A549 (cell line): ENCODE measurements at regions not wholly inside any gene's neighbourhood (a gene's known extent, or its start where the extent isn't known, plus 50 kb on each side); places are given as distances from the start of the nearest gene placed in this dataset.

ENCODE experiments used
- ATAC-seq, 2 experiments: fragments of 200-7000 bp in 1 of 2; fragments of >200 bp in 1 of 2; cut with Nextera tagmentation in 1 of 2; cut with Tn5 transposase in 1 of 2; 3 replicates each; pipeline versions ENCODE4 v1.8.0 to v1.9.1; 2018 to 2020; ENCODE audit warnings: mild to moderate bottlenecking in 1 of 2, moderate library complexity in 1 of 2
- CTCF ChIA-PET: fragments of 300-600 bp; sonication (Branson Sonifier 250); formaldehyde crosslinking; extraction: SDS; loops from one replicate; lab custom pipeline; 2021; ENCODE audit warnings: antibody characterized with exemption, inconsistent platforms; lab: Yijun Ruan, JAX
- POLR2A ChIA-PET: fragments of 350-600 bp; formaldehyde crosslinking; extraction: SDS; loops from one replicate; lab custom pipeline; 2021; ENCODE audit warnings: antibody characterized with exemption, inconsistent platforms; lab: Yijun Ruan, JAX
- DNase-seq, 2 experiments: peaks; one replicate each; pipeline versions ENCODE4 v3.0.0 to v3.0.0-alpha.2; 2011 to 2016; ENCODE audit warnings: low read depth in 1 of 2, low spot score in 1 of 2
- FAIRE-seq: peaks from 2 replicates; lab custom pipeline; 2011; peaks lifted over from hg19 to GRCh38; lab: Jason Lieb, UNC
- H3K27ac ChIP-seq, 2 experiments: fragments of >200 bp; sonication (Bioruptor Twin); formaldehyde crosslinking; 3 replicates each; pipeline ENCODE4 v1.5.1; 2016 to 2017
- H3K4me1 ChIP-seq: fragments of >200 bp; sonication (Bioruptor Twin); formaldehyde crosslinking; 3 replicates; pipeline ENCODE4 v1.6.1; 2016
- H3K4me2 ChIP-seq: fragments of >200 bp; sonication (Bioruptor Twin); formaldehyde crosslinking; 3 replicates; pipeline ENCODE4 v1.6.1; 2016
- H3K4me3 ChIP-seq: fragments of >200 bp; sonication (Bioruptor Twin); formaldehyde crosslinking; 3 replicates; pipeline ENCODE4 v1.5.1; 2016
- H3K9me3 ChIP-seq: fragments of >200 bp; sonication (Bioruptor Twin); formaldehyde crosslinking; 3 replicates; pipeline ENCODE4 v1.6.1; 2016
- CBX8 ChIP-seq: fragments of 200-600 bp; sonication (generic); IDR thresholded peaks from 2 replicates; pipeline ENCODE4 v1.6.1; 2016
- CEBPB ChIP-seq, 2 experiments: fragments of >200 bp in 1 of 2; sonication (Bioruptor Twin) in 1 of 2; formaldehyde crosslinking in 1 of 2; IDR thresholded peaks; 2 replicates each; pipeline ENCODE4 v1.6.1; 2012 to 2016
- EHF ChIP-seq: fragments of 250-450 bp; sonication (Bioruptor Pico); IDR thresholded peaks from 2 replicates; pipeline ENCODE4 v1.5.0; 2020; ENCODE audit warnings: mild to moderate bottlenecking
- EHMT2 ChIP-seq: fragments of 200-600 bp; sonication (generic); IDR thresholded peaks from 2 replicates; pipeline ENCODE4 v1.6.1; 2016; ENCODE audit warnings: antibody characterized with exemption, low read depth, mild to moderate bottlenecking, moderate library complexity
- ESRRA ChIP-seq: fragments of 150-350 bp; IDR thresholded peaks from 2 replicates; pipeline ENCODE4 v1.6.1; 2014; ENCODE audit warnings: mild to moderate bottlenecking, low read length, borderline replicate concordance
- FOSL2 ChIP-seq, 2 experiments: fragments of 450-650 bp in 1 of 2; fragments of >200 bp in 1 of 2; sonication (Bioruptor Twin) in 1 of 2; formaldehyde crosslinking; IDR thresholded peaks; 2 replicates each; pipeline versions ENCODE4 v1.5.0 to v1.6.1; 2016 to 2020; ENCODE audit warnings: mild to moderate bottlenecking in 1 of 2, moderate library complexity in 1 of 2
- HOXB5 ChIP-seq: fragments of 250-450 bp; sonication (Bioruptor Pico); IDR thresholded peaks from 2 replicates; pipeline ENCODE4 v1.5.0; 2020; ENCODE audit warnings: mild to moderate bottlenecking, moderate library complexity
- MAFK ChIP-seq: fragments of 450-650 bp; IDR thresholded peaks from 2 replicates; pipeline ENCODE4 v1.6.1; 2014; ENCODE audit not compliant: partially characterized antibody
- MAZ ChIP-seq: fragments of 150-350 bp; IDR thresholded peaks from 2 replicates; pipeline ENCODE4 v1.6.1; 2014; ENCODE audit warnings: antibody characterized with exemption, low read depth, low read length, borderline replicate concordance
- NFE2L2 ChIP-seq: fragments of 150-350 bp; conservative IDR thresholded peaks from 2 replicates; pipeline ENCODE4 v1.6.1; 2014; ENCODE audit warnings: low read length
- REST ChIP-seq: fragments of 200-600 bp; sonication (generic); IDR thresholded peaks from 2 replicates; pipeline ENCODE4 v1.6.1; 2016; ENCODE audit warnings: antibody characterized with exemption, mild to moderate bottlenecking, moderate library complexity
- RFX5 ChIP-seq: fragments of 450-650 bp; IDR thresholded peaks from 2 replicates; pipeline ENCODE4 v1.7.1; 2014; ENCODE audit warnings: antibody characterized with exemption, mild to moderate bottlenecking, moderate library complexity
- RNF2 ChIP-seq: fragments of 200-600 bp; sonication (generic); IDR thresholded peaks from 2 replicates; pipeline ENCODE4 v1.6.1; 2016; ENCODE audit warnings: low read depth, mild to moderate bottlenecking, antibody characterized with exemption, moderate library complexity, borderline replicate concordance
- SREBF2 ChIP-seq: fragments of 450-650 bp; IDR thresholded peaks from 2 replicates; pipeline ENCODE4 v1.6.1; 2014; ENCODE audit warnings: mild to moderate bottlenecking, moderate library complexity
- TFCP2L1 ChIP-seq: fragments of 250-450 bp; sonication (Bioruptor Pico); IDR thresholded peaks from 2 replicates; pipeline ENCODE4 v1.5.0; 2021; ENCODE audit warnings: mild to moderate bottlenecking
- ZC3H11A ChIP-seq: fragments of 450-650 bp; IDR thresholded peaks from 2 replicates; pipeline ENCODE4 v1.6.1; 2014; ENCODE audit warnings: antibody characterized with exemption, mild to moderate bottlenecking
- ZFP36 ChIP-seq: fragments of 450-650 bp; IDR thresholded peaks from 2 replicates; pipeline ENCODE4 v1.6.1; 2014; ENCODE audit warnings: borderline replicate concordance; ENCODE audit not compliant: partially characterized antibody
- ZNF302 ChIP-seq: fragments of 250-450 bp; sonication (Bioruptor Pico); IDR thresholded peaks from 2 replicates; pipeline ENCODE4 v1.9.0; 2021; ENCODE audit warnings: inconsistent platforms, mild to moderate bottlenecking, moderate library complexity
- WGBS: methylation state at CpG from one replicate; pipeline ENCODE4 v1.1.6; 2017; ENCODE audit errors: missing lambda C conversion rate; 5-methylcytosine and 5-hydroxymethylcytosine counted together
- TF ChIP-seq, protein P1 (sequence below): fragments of 250-450 bp; sonication (Bioruptor Pico); IDR thresholded peaks from 2 replicates; pipeline ENCODE4 v1.5.0; 2021; ENCODE audit warnings: mild to moderate bottlenecking, moderate library complexity, borderline replicate concordance
- TF ChIP-seq, protein P2 (sequence below): fragments of 150-350 bp; IDR thresholded peaks from 2 replicates; pipeline ENCODE4 v1.6.1; 2014; ENCODE audit warnings: low read depth, mild to moderate bottlenecking, low read length

DNA sequence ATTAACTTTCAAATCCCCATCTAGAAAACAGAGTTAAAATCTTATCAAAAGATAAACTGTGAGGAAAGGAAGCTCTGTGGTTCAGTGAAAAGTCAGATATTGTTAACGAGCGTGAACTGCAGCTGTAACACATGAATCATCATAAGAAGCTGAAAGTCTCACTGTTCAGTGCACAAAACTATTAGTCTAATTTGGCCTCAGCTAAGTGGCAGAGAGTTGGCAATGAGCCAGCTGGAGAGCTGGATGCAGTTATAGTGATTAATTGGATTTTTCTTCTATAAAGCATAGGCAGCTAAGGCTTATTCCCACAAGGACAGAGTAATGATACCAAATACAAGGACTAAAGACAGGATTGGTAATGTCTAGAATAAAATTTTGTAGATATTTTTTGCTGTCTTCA is 101.1 kb upstream of the ABCB5 start (continued):
- TF ChIP-seq RFX5 = no peak
- no peak for TF ChIP-seq HOXB5 (CRISPR knock-in tag)
- no peak for TF ChIP-seq FOSL2 (IDR thresholded peaks at IDR 0.05)
- TF ChIP-seq FOSL2 (CRISPR knock-in tag; IDR thresholded peaks at IDR 0.05) = no peak
- no peak for TF ChIP-seq NFE2L2
- TF ChIP-seq, all 56 proteins: peak for 0

- FAIRE-seq (no peak), ATAC-seq (no peak), DNase-seq (no peak)
- 14% methylated on average over 2 of the region's 2 CpGs for WGBS
- Histone ChIP-seq H3K9me3 (no peaks in the 10 kb centered on the region), H3K4me3 (no peak overlapping the region), H3K27ac (no peak overlapping the region), H3K4me1 (no peaks in the 10 kb centered on the region), H3K4me2 (no peak overlapping the region)
- ChIA-PET CTCF (no interaction called here), POLR2A (no interaction called here)
- TF ChIP-seq, protein P1, sequence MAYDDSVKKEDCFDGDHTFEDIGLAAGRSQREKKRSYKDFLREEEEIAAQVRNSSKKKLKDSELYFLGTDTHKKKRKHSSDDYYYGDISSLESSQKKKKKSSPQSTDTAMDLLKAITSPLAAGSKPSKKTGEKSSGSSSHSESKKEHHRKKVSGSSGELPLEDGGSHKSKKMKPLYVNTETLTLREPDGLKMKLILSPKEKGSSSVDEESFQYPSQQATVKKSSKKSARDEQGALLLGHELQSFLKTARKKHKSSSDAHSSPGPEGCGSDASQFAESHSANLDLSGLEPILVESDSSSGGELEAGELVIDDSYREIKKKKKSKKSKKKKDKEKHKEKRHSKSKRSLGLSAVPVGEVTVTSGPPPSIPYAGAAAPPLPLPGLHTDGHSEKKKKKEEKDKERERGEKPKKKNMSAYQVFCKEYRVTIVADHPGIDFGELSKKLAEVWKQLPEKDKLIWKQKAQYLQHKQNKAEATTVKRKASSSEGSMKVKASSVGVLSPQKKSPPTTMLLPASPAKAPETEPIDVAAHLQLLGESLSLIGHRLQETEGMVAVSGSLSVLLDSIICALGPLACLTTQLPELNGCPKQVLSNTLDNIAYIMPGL (CRISPR knock-in tag) = no peak
- TF ChIP-seq NFE2L2 (no peak), EHF (no peak), ESRRA (no peak), ZNF302 (CRISPR knock-in tag) (no peak), REST (no peak)
Observed at GRCh38 chr7:20519645-20520044, 95.8 kb upstream of the ABCB5 start.

DNA sequence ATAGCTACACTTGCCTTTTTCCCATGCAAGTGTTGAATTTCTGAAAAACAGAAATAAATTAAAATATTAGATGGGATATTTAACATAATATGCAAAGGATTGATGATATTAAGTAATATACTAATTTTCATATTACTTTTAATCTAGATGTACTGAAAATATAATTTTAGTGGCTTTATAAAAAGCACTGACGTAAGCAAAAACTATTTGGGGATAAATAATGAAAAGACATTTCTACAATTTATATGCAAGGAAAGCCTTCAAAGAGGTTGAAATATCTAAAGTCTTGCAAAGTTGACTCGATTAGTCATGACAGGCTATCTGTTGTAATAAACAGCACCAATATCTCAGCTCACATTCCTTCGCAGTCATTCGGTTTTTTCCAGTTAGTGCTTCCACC is 94.9 kb upstream of the ABCB5 start:
- Histone ChIP-seq H3K27ac (no peak overlapping the region), H3K9me3 (no peaks in the 10 kb centered on the region), H3K4me3 (no peak overlapping the region), H3K4me2 (no peak overlapping the region), H3K4me1 (no peaks in the 10 kb centered on the region)
- FAIRE-seq (no peak), DNase-seq (no peak), ATAC-seq (no peak)
- peak; percentile 57 for TF ChIP-seq MAFK
- no peak for TF ChIP-seq REST
- POLR2A ChIA-PET = no interaction called here
- 59% methylated on average over 4 of the region's 4 CpGs for WGBS
- CTCF ChIA-PET = no interaction called here

GRCh38 chr7:20521243-20521642 is 94.2 kb upstream of the ABCB5 start:
- H3K9me3 ChIP-seq = no peaks in the 10 kb centered on the region
- POLR2A ChIA-PET = no interaction called here
- ATAC-seq (no peak), FAIRE-seq (peak; percentile 56), DNase-seq (no peak)
- no peak overlapping the region for H3K4me3 ChIP-seq
- no peak overlapping the region for H3K4me2 ChIP-seq
- no peak overlapping the region for H3K27ac ChIP-seq
- CTCF ChIA-PET = no interaction called here
- WGBS = 0% methylated on average over 1 of the region's 1 CpG
- no peaks in the 10 kb centered on the region for H3K4me1 ChIP-seq
- TF ChIP-seq EHMT2 (no peak), EHF (no peak), TFCP2L1 (CRISPR knock-in tag) (no peak), MAZ (no peak), ZNF302 (CRISPR knock-in tag) (no peak), ZFP36 (no peak), ZC3H11A (no peak), NFE2L2 (no peak), CEBPB (IDR thresholded peaks at IDR 0.05) (no peak), CBX8 (no peak), SREBF2 (no peak), RNF2 (no peak)
- TF ChIP-seq, protein P2, sequence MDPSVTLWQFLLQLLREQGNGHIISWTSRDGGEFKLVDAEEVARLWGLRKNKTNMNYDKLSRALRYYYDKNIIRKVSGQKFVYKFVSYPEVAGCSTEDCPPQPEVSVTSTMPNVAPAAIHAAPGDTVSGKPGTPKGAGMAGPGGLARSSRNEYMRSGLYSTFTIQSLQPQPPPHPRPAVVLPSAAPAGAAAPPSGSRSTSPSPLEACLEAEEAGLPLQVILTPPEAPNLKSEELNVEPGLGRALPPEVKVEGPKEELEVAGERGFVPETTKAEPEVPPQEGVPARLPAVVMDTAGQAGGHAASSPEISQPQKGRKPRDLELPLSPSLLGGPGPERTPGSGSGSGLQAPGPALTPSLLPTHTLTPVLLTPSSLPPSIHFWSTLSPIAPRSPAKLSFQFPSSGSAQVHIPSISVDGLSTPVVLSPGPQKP = no peak
